ENCODE measurements at regions not wholly inside any gene's neighbourhood (a gene's known extent, or its start where the extent isn't known, plus 50 kb on each side); places are given as distances from the start of the nearest gene placed in this dataset.

DNA sequence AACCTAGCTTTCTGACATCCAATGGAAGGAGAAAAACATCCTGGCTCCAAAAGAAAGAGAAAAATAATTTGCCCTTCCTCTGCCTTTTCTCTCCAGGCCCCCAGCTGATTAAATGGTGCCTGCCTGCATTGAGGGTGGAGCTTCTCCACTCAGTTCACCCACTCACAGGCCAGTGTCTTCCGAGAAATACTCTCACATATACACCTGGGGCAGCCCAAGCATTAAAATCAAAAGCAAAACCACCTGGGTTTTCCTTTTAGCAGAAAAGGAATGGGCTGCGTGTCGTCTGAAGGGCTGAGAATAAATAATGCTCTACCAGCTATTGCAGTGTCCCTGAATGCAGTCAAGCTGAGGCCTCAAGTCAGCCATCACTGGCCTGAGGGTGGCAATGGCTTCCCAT, 1143.8 kb upstream of the TENM4 start:
- TF ChIP-seq CTCF (IDR thresholded peaks at IDR 0.05; ENCODE audit: unreplicated experiment) = no peak
- no TSS peak for BruUV-seq (replicated peaks)
- no peaks in the 10 kb centered on the region for H3K36me3 Mint-ChIP-seq (ENCODE audit: insufficient read depth, unreplicated experiment)
- H3K4me1 Mint-ChIP-seq (ENCODE audit: insufficient read depth, unreplicated experiment) = no peaks in the 10 kb centered on the region
- H3K4me3 Mint-ChIP-seq (ENCODE audit: unreplicated experiment) = no peak overlapping the region
- intact Hi-C loops (cut with micrococcal nuclease) = no loop called here
- POLR2A ChIA-PET = no interaction called here
- no peaks in the 10 kb centered on the region for H3K9me3 Mint-ChIP-seq (ENCODE audit: unreplicated experiment)
- no peak overlapping the region for H3K27ac Mint-ChIP-seq (ENCODE audit: low read depth, unreplicated experiment)
- CTCF ChIA-PET = no interaction called here
- no peaks in the 10 kb centered on the region for H3K27me3 Mint-ChIP-seq (ENCODE audit: insufficient read depth, unreplicated experiment)
- DNase-seq (ENCODE audit: unreplicated experiment) = no peak

- intact Hi-C loops (cut with micrococcal nuclease) = no loop called here
- Mint-ChIP-seq H3K36me3 (ENCODE audit: insufficient read depth, unreplicated experiment) (no peaks in the 10 kb centered on the region), H3K9me3 (ENCODE audit: unreplicated experiment) (no peaks in the 10 kb centered on the region), H3K27ac (ENCODE audit: low read depth, unreplicated experiment) (peak overlapping the region; percentile 40), H3K4me3 (ENCODE audit: unreplicated experiment) (no peak overlapping the region), H3K27me3 (ENCODE audit: insufficient read depth, unreplicated experiment) (no peaks in the 10 kb centered on the region), H3K4me1 (ENCODE audit: insufficient read depth, unreplicated experiment) (no peaks in the 10 kb centered on the region)
- TF ChIP-seq CTCF (IDR thresholded peaks at IDR 0.05; ENCODE audit: unreplicated experiment) = no peak
- DNase-seq (ENCODE audit: unreplicated experiment) = no peak
- BruUV-seq (replicated peaks) = no TSS peak
- CTCF ChIA-PET = no interaction called here
- POLR2A ChIA-PET = no interaction called here
Observed at GRCh38 chr11:80569832-80570231, 1129.0 kb upstream of the TENM4 start.

- Mint-ChIP-seq H3K4me1 (ENCODE audit: insufficient read depth, unreplicated experiment) (no peaks in the 10 kb centered on the region), H3K9me3 (ENCODE audit: unreplicated experiment) (no peaks in the 10 kb centered on the region), H3K4me3 (ENCODE audit: unreplicated experiment) (no peak overlapping the region), H3K27ac (ENCODE audit: low read depth, unreplicated experiment) (no peak overlapping the region), H3K36me3 (ENCODE audit: insufficient read depth, unreplicated experiment) (no peaks in the 10 kb centered on the region), H3K27me3 (ENCODE audit: insufficient read depth, unreplicated experiment) (no peaks in the 10 kb centered on the region)
- intact Hi-C loops (cut with micrococcal nuclease) = no loop called here
- no TSS peak for BruUV-seq (replicated peaks)
- no peak for TF ChIP-seq CTCF (IDR thresholded peaks at IDR 0.05; ENCODE audit: unreplicated experiment)
- DNase-seq (ENCODE audit: unreplicated experiment) = no peak
- ChIA-PET CTCF (no interaction called here), POLR2A (no interaction called here)
Observed at GRCh38 chr11:80565231-80565630, 1124.4 kb upstream of the TENM4 start.

GRCh38 chr11:80562523-80563125, 1121.8 kb upstream of the TENM4 start:
- no peak overlapping the region for H3K27ac Mint-ChIP-seq (ENCODE audit: low read depth, unreplicated experiment)
- no TSS peak for BruUV-seq (replicated peaks)
- H3K9me3 Mint-ChIP-seq (ENCODE audit: unreplicated experiment) = no peaks in the 10 kb centered on the region
- ChIA-PET CTCF (interaction anchor here (0.7 kb wide), 1 partner anchor 115 kb away, joined by 3 read pairs; no protein-coding TSS in a partner anchor), POLR2A (interaction anchor here (0.6 to 0.9 kb wide), 2 partner anchors 16 to 266 kb away, joined by 3 read pairs; no protein-coding TSS in a partner anchor)
- no peaks in the 10 kb centered on the region for H3K27me3 Mint-ChIP-seq (ENCODE audit: insufficient read depth, unreplicated experiment)
- H3K4me1 Mint-ChIP-seq (ENCODE audit: insufficient read depth, unreplicated experiment) = no peaks in the 10 kb centered on the region
- no peak for TF ChIP-seq CTCF (IDR thresholded peaks at IDR 0.05; ENCODE audit: unreplicated experiment)
- no peak for DNase-seq (ENCODE audit: unreplicated experiment)
- H3K36me3 Mint-ChIP-seq (ENCODE audit: insufficient read depth, unreplicated experiment) = no peaks in the 10 kb centered on the region
- H3K4me3 Mint-ChIP-seq (ENCODE audit: unreplicated experiment) = no peak overlapping the region
- intact Hi-C loops (cut with micrococcal nuclease) = no loop called here

Measured in MCF 10A (cell line).